K562 (cell line): ENCODE measurements at regions not wholly inside any gene's neighbourhood (a gene's known extent, or its start where the extent isn't known, plus 50 kb on each side); places are given as distances from the start of the nearest gene placed in this dataset.
A peak's percentile ranks its signal among the peaks of the same experiment; 100 is the strongest.

Experiments used
- CBX5 ChIP-seq: IDR thresholded peaks from 2 replicates; pipeline ENCODE4 v1.6.1; 2014; ENCODE audit warnings: low read depth, borderline replicate concordance
- DACH1 ChIP-seq: fragments of 450-650 bp; IDR thresholded peaks from 2 replicates; pipeline ENCODE4 v1.6.1; 2018; ENCODE audit not compliant: partially characterized antibody
- HDAC6 ChIP-seq: IDR thresholded peaks from 2 replicates; pipeline ENCODE4 v1.6.1; 2012; ENCODE audit warnings: low read depth, mild to moderate bottlenecking, control low read depth, inconsistent platforms, low read length, moderate library complexity
- HNRNPH1 ChIP-seq: fragments of 200-400 bp; formaldehyde crosslinking; optimal IDR thresholded peaks from 2 replicates; pipeline ENCODE3; 2017; ENCODE audit warnings: low read depth, mild to moderate bottlenecking, low read length, moderate library complexity
- HNRNPK ChIP-seq: fragments of 200-400 bp; formaldehyde crosslinking; IDR thresholded peaks from one replicate; pipeline ENCODE4 v1.6.1; 2018; ENCODE audit warnings: mild to moderate bottlenecking, low read depth, low read length; ENCODE audit not compliant: poor library complexity, severe bottlenecking
- HOMEZ ChIP-seq: fragments of 250-450 bp; sonication (Bioruptor Pico); IDR thresholded peaks from 2 replicates; pipeline ENCODE4 v1.4.0; 2020; ENCODE audit warnings: mild to moderate bottlenecking, moderate library complexity
- JUND ChIP-seq, 2 experiments: IDR thresholded peaks; 2 replicates in 1 of 2; 3 replicates in 1 of 2; pipeline ENCODE4 v1.6.1; 2011; ENCODE audit warnings: borderline replicate concordance in 2 of 2, low read depth in 2 of 2, low read length in 2 of 2, improper control_type of control experiment in 1 of 2, missing biosample characterization in 1 of 2, missing genetic modification characterization in 1 of 2, missing genetic modification reagents in 1 of 2
- NR2C1 ChIP-seq, 2 experiments: fragments of 450-650 bp; IDR thresholded peaks; 2 replicates each; pipeline ENCODE4 v1.6.1; 2017; ENCODE audit warnings: mild to moderate bottlenecking in 2 of 2, antibody characterized with exemption in 1 of 2, inconsistent platforms in 1 of 2, missing compliant biosample characterization in 1 of 2, missing genetic modification characterization in 1 of 2
- PCBP1 ChIP-seq: fragments of 200-400 bp; formaldehyde crosslinking; IDR thresholded peaks from 2 replicates; pipeline ENCODE4 v1.6.1; 2018; ENCODE audit warnings: mild to moderate bottlenecking, low read depth, low read length; ENCODE audit not compliant: poor library complexity, severe bottlenecking
- RBM17 ChIP-seq: fragments of 200-400 bp; formaldehyde crosslinking; IDR thresholded peaks from 2 replicates; pipeline ENCODE4 v1.6.1; 2017; ENCODE audit warnings: low read depth, mild to moderate bottlenecking, low read length, borderline replicate concordance
- TAF9B ChIP-seq: fragments of 450-650 bp; IDR thresholded peaks from 2 replicates; pipeline ENCODE4 v1.6.1; 2018; ENCODE audit warnings: mild to moderate bottlenecking; ENCODE audit not compliant: partially characterized antibody
- TEAD2 ChIP-seq: fragments of 450-650 bp; IDR thresholded peaks from 2 replicates; pipeline ENCODE4 v1.6.1; 2016; ENCODE audit warnings: missing genetic modification characterization, control low read depth, missing compliant biosample characterization
- YY1 ChIP-seq, 3 experiments: IDR thresholded peaks; 2 replicates each; pipeline ENCODE4 v1.6.1; 2011; ENCODE audit warnings: low read length in 2 of 3, mild to moderate bottlenecking in 2 of 3, moderate library complexity in 2 of 3, borderline replicate concordance in 1 of 3, control low read depth in 1 of 3, low read depth in 1 of 3; ENCODE audit not compliant: insufficient read depth in 3 of 3, insufficient replicate concordance in 2 of 3, control insufficient read depth in 1 of 3, insufficient read length in 1 of 3; ENCODE audit errors: extremely low read depth in 1 of 3
- ZC3H11A ChIP-seq: IDR thresholded peaks from 2 replicates; pipeline ENCODE4 v1.6.1; 2012; ENCODE audit warnings: low read depth, low read length, improper control_type of control experiment
- ZNF217 ChIP-seq: sonication (generic); formaldehyde crosslinking; IDR thresholded peaks from 2 replicates; pipeline ENCODE4 v1.8.0; 2022; ENCODE audit warnings: mild to moderate bottlenecking, missing genetic modification reagents
- ZNF592 ChIP-seq: fragments of 450-650 bp; IDR thresholded peaks from 2 replicates; pipeline ENCODE4 v1.6.1; 2017; ENCODE audit warnings: antibody characterized with exemption, mild to moderate bottlenecking
- ZNF707 ChIP-seq: fragments of 250-450 bp; sonication (Bioruptor Pico); conservative IDR thresholded peaks from 2 replicates; pipeline ENCODE4 v1.8.0; 2022; ENCODE audit warnings: inconsistent platforms, mild to moderate bottlenecking, moderate library complexity
- ZNF780A ChIP-seq: fragments of 250-450 bp; sonication (Bioruptor Pico); IDR thresholded peaks from 2 replicates; pipeline ENCODE4 v1.5.0; 2021; ENCODE audit warnings: mild to moderate bottlenecking

GRCh38 chr3:153050978-153051377 is 111.0 kb upstream of the RAP2B start (continued):
- TF ChIP-seq JUND (IDR thresholded peaks at IDR 0.05; ENCODE audit: borderline replicate concordance, low read depth, low read length), result no peak
- TF ChIP-seq JUND (tag; IDR thresholded peaks at IDR 0.05; ENCODE audit: borderline replicate concordance, low read depth, low read length), result no peak
- TF ChIP-seq CBX5, result no peak
- no peak for TF ChIP-seq TAF9B
- TF ChIP-seq HNRNPH1, result no peak
- TF ChIP-seq ZNF707, result no peak
- TF ChIP-seq ZNF592, result peak; percentile 69
- no peak for TF ChIP-seq PCBP1
- no peak for TF ChIP-seq RBM17
- TF ChIP-seq ZC3H11A, result no peak
- no peak for TF ChIP-seq HOMEZ (CRISPR knock-in tag)
- no peak for TF ChIP-seq YY1 (IDR thresholded peaks at IDR 0.05; ENCODE audit: borderline replicate concordance in 1 of 3, control insufficient read depth in 1 of 3, extremely low read depth in 1 of 3, insufficient read depth in 3 of 3, insufficient read length in 1 of 3, insufficient replicate concordance in 2 of 3, low read depth in 1 of 3, low read length in 2 of 3)
- TF ChIP-seq ZNF780A, result no peak
- TF ChIP-seq DACH1, result no peak
- no peak for TF ChIP-seq TEAD2
- no peak for TF ChIP-seq HNRNPK
- no peak for TF ChIP-seq HDAC6
- no peak for TF ChIP-seq ZNF217 (CRISPR knock-in tag)
- 0 out of 2 replicates have a peak, but pooled peaks have one; percentile 20 for TF ChIP-seq NR2C1 (IDR thresholded peaks at IDR 0.05)
- no peak for TF ChIP-seq NR2C1 (tag; IDR thresholded peaks at IDR 0.05)
